OCI-LY1 (cell line): ENCODE measurements at regions not wholly inside any gene's neighbourhood (a gene's known extent, or its start where the extent isn't known, plus 50 kb on each side); places are given as distances from the start of the nearest gene placed in this dataset.

Source experiments
- H2AFZ ChIP-seq: fragments of 200-600 bp; sonication (generic), shearing (Covaris generic); 2 replicates; pipeline ENCODE4 v1.6.0; 2014; ENCODE audit warnings: antibody characterized with exemption, mild to moderate bottlenecking, low read length
- H3F3A ChIP-seq: fragments of 200-600 bp; sonication (generic), shearing (Covaris generic); 2 replicates; pipeline ENCODE4 v1.6.0; 2014; ENCODE audit warnings: mild to moderate bottlenecking, antibody characterized with exemption, low read length, moderate library complexity; ENCODE audit not compliant: insufficient read depth
- H3K27ac ChIP-seq: fragments of 200-600 bp; sonication (generic); 2 replicates; pipeline ENCODE4 v1.5.1; 2014; ENCODE audit warnings: low read length, mixed run types, mild to moderate bottlenecking, low read depth; ENCODE audit not compliant: poor library complexity, severe bottlenecking
- H3K27me3 ChIP-seq: fragments of 200-600 bp; sonication (generic); 2 replicates; pipeline ENCODE4 v1.6.0; 2014; ENCODE audit warnings: antibody characterized with exemption, mild to moderate bottlenecking, low read length, moderate library complexity; ENCODE audit not compliant: insufficient read depth
- H3K36me3 ChIP-seq: fragments of 200-600 bp; sonication (generic); 2 replicates; pipeline ENCODE4 v1.6.1; 2014; ENCODE audit warnings: mild to moderate bottlenecking, antibody characterized with exemption, low read length, moderate library complexity, mixed read lengths; ENCODE audit not compliant: insufficient read depth
- H3K4me1 ChIP-seq: fragments of 200-600 bp; sonication (generic); 2 replicates; pipeline ENCODE4 v1.5.1; 2014; ENCODE audit warnings: mild to moderate bottlenecking, low read length, moderate library complexity; ENCODE audit not compliant: insufficient read depth, severe bottlenecking
- H3K4me2 ChIP-seq: fragments of 200-600 bp; sonication (generic), shearing (Covaris generic); 2 replicates; pipeline ENCODE4 v1.6.1; 2014; ENCODE audit warnings: low read length
- H3K4me3 ChIP-seq: fragments of 200-600 bp; sonication (generic); 2 replicates; pipeline ENCODE4 v1.5.1; 2014; ENCODE audit warnings: low read length, low read depth, mild to moderate bottlenecking, mixed read lengths; ENCODE audit not compliant: poor library complexity, severe bottlenecking
- H3K79me2 ChIP-seq: fragments of 200-600 bp; shearing (Covaris generic); 2 replicates; pipeline ENCODE4 v1.6.1; 2016; ENCODE audit warnings: mixed run types, low read length, mixed read lengths; ENCODE audit not compliant: insufficient read depth
- H3K9ac ChIP-seq: fragments of 200-600 bp; sonication (generic), shearing (Covaris generic); 2 replicates; pipeline ENCODE4 v1.6.1; 2014; ENCODE audit warnings: mild to moderate bottlenecking, low read length, mixed read lengths
- H3K9me2 ChIP-seq: fragments of 200-600 bp; sonication (generic), shearing (Covaris generic); 2 replicates; pipeline ENCODE4 v1.6.1; 2014; ENCODE audit warnings: low read depth, mild to moderate bottlenecking, low read length, mixed read lengths
- H3K9me3 ChIP-seq: fragments of 200-600 bp; shearing (Covaris generic); 2 replicates; pipeline ENCODE4 v1.6.1; 2014; ENCODE audit warnings: low read length, mixed read lengths
- H4K20me1 ChIP-seq: fragments of 200-600 bp; sonication (generic), shearing (Covaris generic); 2 replicates; pipeline ENCODE4 v1.6.0; 2016; ENCODE audit warnings: mild to moderate bottlenecking, low read length; ENCODE audit not compliant: insufficient read depth
- EZH2 ChIP-seq: fragments of 200-600 bp; sonication (generic), shearing (Covaris generic); IDR thresholded peaks from 2 replicates; pipeline ENCODE4 v1.8.0; 2017; ENCODE audit warnings: borderline replicate concordance, mixed run types, mild to moderate bottlenecking, antibody characterized with exemption, low read length, moderate library complexity, mixed read lengths
- TF ChIP-seq, protein P1 (sequence below): fragments of 200-600 bp; sonication (generic), shearing (Covaris generic); IDR thresholded peaks from 2 replicates; pipeline ENCODE4 v1.5.1; 2017; ENCODE audit warnings: mild to moderate bottlenecking, antibody characterized with exemption, low read length, moderate library complexity, mixed read lengths

DNA sequence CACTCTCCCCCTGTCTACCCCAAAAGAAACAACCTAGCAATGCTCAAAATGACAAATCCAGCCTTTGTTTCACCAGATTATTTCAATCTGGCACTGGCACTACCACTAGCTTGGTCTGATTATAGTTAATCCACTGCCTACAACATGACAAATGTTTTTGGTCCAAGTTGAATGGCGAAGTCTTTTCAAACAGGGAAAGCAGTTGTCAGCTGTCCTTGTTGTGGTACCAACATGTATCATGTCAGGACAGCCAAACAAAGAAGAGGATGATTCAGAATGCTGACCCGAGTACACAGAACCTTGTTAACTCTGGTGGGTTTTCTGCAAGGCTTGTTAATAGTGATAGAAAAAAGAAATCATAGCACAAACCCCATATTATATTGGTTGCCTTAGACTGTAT, 160.8 kb upstream of the ANK2 start:
- H3K27ac ChIP-seq: no peak overlapping the region
- no peak overlapping the region for H3K4me3 ChIP-seq
- no peaks in the 10 kb centered on the region for H3K4me1 ChIP-seq
- no peaks in the 10 kb centered on the region for H4K20me1 ChIP-seq
- no peak overlapping the region for H2AFZ ChIP-seq
- no peaks in the 10 kb centered on the region for H3K36me3 ChIP-seq
- no peaks in the 10 kb centered on the region for H3K9me2 ChIP-seq
- no peaks in the 10 kb centered on the region for H3K79me2 ChIP-seq
- TF ChIP-seq EZH2: no peak
- TF ChIP-seq, protein P1, sequence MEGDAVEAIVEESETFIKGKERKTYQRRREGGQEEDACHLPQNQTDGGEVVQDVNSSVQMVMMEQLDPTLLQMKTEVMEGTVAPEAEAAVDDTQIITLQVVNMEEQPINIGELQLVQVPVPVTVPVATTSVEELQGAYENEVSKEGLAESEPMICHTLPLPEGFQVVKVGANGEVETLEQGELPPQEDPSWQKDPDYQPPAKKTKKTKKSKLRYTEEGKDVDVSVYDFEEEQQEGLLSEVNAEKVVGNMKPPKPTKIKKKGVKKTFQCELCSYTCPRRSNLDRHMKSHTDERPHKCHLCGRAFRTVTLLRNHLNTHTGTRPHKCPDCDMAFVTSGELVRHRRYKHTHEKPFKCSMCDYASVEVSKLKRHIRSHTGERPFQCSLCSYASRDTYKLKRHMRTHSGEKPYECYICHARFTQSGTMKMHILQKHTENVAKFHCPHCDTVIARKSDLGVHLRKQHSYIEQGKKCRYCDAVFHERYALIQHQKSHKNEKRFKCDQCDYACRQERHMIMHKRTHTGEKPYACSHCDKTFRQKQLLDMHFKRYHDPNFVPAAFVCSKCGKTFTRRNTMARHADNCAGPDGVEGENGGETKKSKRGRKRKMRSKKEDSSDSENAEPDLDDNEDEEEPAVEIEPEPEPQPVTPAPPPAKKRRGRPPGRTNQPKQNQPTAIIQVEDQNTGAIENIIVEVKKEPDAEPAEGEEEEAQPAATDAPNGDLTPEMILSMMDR: no peak
- no peaks in the 10 kb centered on the region for H3K9me3 ChIP-seq
- H3K9ac ChIP-seq: no peak overlapping the region
- no peaks in the 10 kb centered on the region for H3F3A ChIP-seq
- H3K27me3 ChIP-seq: no peaks in the 10 kb centered on the region
- H3K4me2 ChIP-seq: no peak overlapping the region

DNA sequence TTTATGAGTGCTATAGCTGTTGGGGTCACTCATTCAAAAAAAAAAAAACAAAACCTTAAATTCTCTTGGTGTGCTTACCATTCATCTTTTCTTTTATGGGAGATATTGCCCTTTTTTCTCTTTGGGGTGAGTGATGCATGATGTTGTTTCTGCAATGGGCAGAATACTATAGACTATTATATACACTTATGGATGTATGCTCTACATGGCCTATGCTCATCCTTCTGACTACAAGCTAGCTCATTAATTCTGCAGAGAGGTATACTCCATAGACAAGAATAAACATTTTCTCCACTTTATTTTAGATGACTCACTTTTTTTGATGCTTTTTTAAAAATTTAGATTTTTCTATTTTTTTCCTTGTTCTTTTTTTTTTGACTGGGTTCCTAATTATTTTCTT, 160.3 kb upstream of the ANK2 start:
- no peaks in the 10 kb centered on the region for H3K79me2 ChIP-seq
- H3F3A ChIP-seq: no peaks in the 10 kb centered on the region
- no peaks in the 10 kb centered on the region for H3K9me3 ChIP-seq
- H3K27me3 ChIP-seq: no peaks in the 10 kb centered on the region
- no peak overlapping the region for H3K27ac ChIP-seq
- TF ChIP-seq, protein P1: no peak
- TF ChIP-seq EZH2: no peak
- H3K36me3 ChIP-seq: no peaks in the 10 kb centered on the region
- no peaks in the 10 kb centered on the region for H3K4me1 ChIP-seq
- H3K9me2 ChIP-seq: no peaks in the 10 kb centered on the region
- H3K9ac ChIP-seq: no peak overlapping the region
- no peak overlapping the region for H3K4me2 ChIP-seq
- H3K4me3 ChIP-seq: no peak overlapping the region
- H2AFZ ChIP-seq: no peak overlapping the region
- no peaks in the 10 kb centered on the region for H4K20me1 ChIP-seq

DNA sequence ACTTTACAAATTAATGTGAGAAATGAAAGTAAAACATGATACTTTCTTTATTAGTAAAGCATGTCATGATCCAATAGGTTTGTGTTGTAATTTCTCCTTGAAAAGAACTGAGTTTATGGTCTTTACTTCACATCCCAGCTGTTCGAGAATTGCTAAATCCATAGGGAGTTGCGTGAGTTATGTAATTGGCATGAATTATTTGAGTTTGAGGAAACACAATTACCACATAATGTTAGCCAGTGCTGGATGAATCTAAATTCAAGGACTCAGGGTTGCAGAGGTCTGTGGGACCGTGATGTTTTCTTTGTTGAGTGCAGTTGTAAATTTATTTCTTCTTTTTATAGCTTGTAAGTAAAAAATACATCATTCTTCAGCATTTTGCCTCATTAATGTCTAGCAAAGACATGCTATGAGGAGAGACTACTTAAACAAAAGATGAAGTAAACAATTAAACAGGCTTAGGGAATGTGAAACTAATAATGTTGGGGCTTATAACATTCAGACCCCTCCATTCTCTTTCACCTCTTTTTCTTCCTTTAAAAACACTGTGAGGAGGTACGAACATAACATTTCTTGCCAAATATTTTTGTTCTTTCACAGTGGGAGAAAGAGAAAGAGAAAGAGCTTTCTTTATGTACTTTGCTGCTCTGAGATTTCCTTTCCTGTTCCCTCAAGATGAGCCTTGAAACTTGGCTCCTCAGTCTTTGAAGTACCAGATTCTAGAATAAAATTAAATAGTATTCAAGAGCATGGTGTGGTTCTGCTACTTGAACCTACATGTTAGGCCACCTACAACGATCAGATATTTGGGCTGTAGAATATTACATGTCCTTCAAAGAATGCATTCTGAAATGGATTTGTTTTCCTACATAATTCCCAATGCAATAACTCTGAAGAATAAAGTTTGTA, 159.6 kb upstream of the ANK2 start:
- Histone ChIP-seq H3K9ac (no peak overlapping the region), H3K79me2 (no peaks in the 10 kb centered on the region), H3K4me2 (no peak overlapping the region), H3K36me3 (no peaks in the 10 kb centered on the region), H2AFZ (no peak overlapping the region), H3K27ac (no peak overlapping the region), H4K20me1 (no peaks in the 10 kb centered on the region), H3F3A (no peaks in the 10 kb centered on the region), H3K4me1 (no peaks in the 10 kb centered on the region), H3K27me3 (no peaks in the 10 kb centered on the region), H3K9me2 (no peaks in the 10 kb centered on the region), H3K9me3 (no peaks in the 10 kb centered on the region), H3K4me3 (no peak overlapping the region)
- TF ChIP-seq EZH2: no peak
